ENCODE measurements at regions not wholly inside any gene's neighbourhood (a gene's known extent, or its start where the extent isn't known, plus 50 kb on each side); places are given as distances from the start of the nearest gene placed in this dataset.

GRCh38 chr18:28582724-28583123 is 405.8 kb upstream of the CDH2 start:
- no peak for ATAC-seq
- no peaks in the 10 kb centered on the region for H3K4me1 ChIP-seq
- no peak overlapping the region for H3K4me3 ChIP-seq
- no peaks in the 10 kb centered on the region for H3K9me3 ChIP-seq
- intact Hi-C loops (cut with DNase I), result no loop called here
- TF ChIP-seq CTCF (IDR thresholded peaks at IDR 0.05), result no peak
- DNase-seq, result no peak
- H3K27me3 ChIP-seq (ENCODE audit: low read depth), result no peaks in the 10 kb centered on the region
- no peak overlapping the region for H3K27ac ChIP-seq
- H3K36me3 ChIP-seq, result no peaks in the 10 kb centered on the region

GRCh38 chr18:28581521-28582071 is 404.7 kb upstream of the CDH2 start:
- no peaks in the 10 kb centered on the region for H3K27me3 ChIP-seq (ENCODE audit: low read depth)
- DNase-seq, result no peak
- no peak overlapping the region for H3K27ac ChIP-seq
- intact Hi-C loops (cut with DNase I), result no loop called here
- H3K4me3 ChIP-seq, result no peak overlapping the region
- no peak for TF ChIP-seq CTCF (IDR thresholded peaks at IDR 0.05)
- H3K9me3 ChIP-seq, result no peaks in the 10 kb centered on the region
- no peak for ATAC-seq
- H3K36me3 ChIP-seq, result no peaks in the 10 kb centered on the region
- no peaks in the 10 kb centered on the region for H3K4me1 ChIP-seq

- no peak for TF ChIP-seq CTCF (IDR thresholded peaks at IDR 0.05)
- H3K4me1 ChIP-seq, result no peaks in the 10 kb centered on the region
- no peak for ATAC-seq
- no peaks in the 10 kb centered on the region for H3K9me3 ChIP-seq
- no peak overlapping the region for H3K27ac ChIP-seq
- no peak for DNase-seq
- no peaks in the 10 kb centered on the region for H3K27me3 ChIP-seq (ENCODE audit: low read depth)
- intact Hi-C loops (cut with DNase I), result no loop called here
- no peak overlapping the region for H3K4me3 ChIP-seq
- no peaks in the 10 kb centered on the region for H3K36me3 ChIP-seq
Measured at GRCh38 chr18:28576941-28577340, 400.0 kb upstream of the CDH2 start.

- no peaks in the 10 kb centered on the region for H3K9me3 ChIP-seq
- no peak overlapping the region for H3K27ac ChIP-seq
- H3K4me1 ChIP-seq, result no peaks in the 10 kb centered on the region
- no peak overlapping the region for H3K4me3 ChIP-seq
- no peak for TF ChIP-seq CTCF (IDR thresholded peaks at IDR 0.05)
- intact Hi-C loops (cut with DNase I), result no loop called here
- ATAC-seq, result no peak
- no peaks in the 10 kb centered on the region for H3K27me3 ChIP-seq (ENCODE audit: low read depth)
- DNase-seq, result no peak
- no peaks in the 10 kb centered on the region for H3K36me3 ChIP-seq
Measured at GRCh38 chr18:28575123-28575522, 398.2 kb upstream of the CDH2 start.

- no peaks in the 10 kb centered on the region for H3K27me3 ChIP-seq (ENCODE audit: low read depth)
- no peaks in the 10 kb centered on the region for H3K36me3 ChIP-seq
- intact Hi-C loops (cut with DNase I), result no loop called here
- no peak for TF ChIP-seq CTCF (IDR thresholded peaks at IDR 0.05)
- H3K27ac ChIP-seq, result no peak overlapping the region
- H3K4me3 ChIP-seq, result no peak overlapping the region
- ATAC-seq (no peak), DNase-seq (no peak)
- H3K4me1 ChIP-seq, result no peaks in the 10 kb centered on the region
- H3K9me3 ChIP-seq, result no peaks in the 10 kb centered on the region
Measured at GRCh38 chr18:28574175-28574574, 397.2 kb upstream of the CDH2 start.

- Histone ChIP-seq H3K27me3 (ENCODE audit: low read depth) (no peaks in the 10 kb centered on the region), H3K36me3 (no peaks in the 10 kb centered on the region), H3K9me3 (no peaks in the 10 kb centered on the region), H3K27ac (no peak overlapping the region), H3K4me3 (no peak overlapping the region), H3K4me1 (no peaks in the 10 kb centered on the region)
- no peak for TF ChIP-seq CTCF (IDR thresholded peaks at IDR 0.05)
- no peak for DNase-seq
- intact Hi-C loops (cut with DNase I), result no loop called here
- ATAC-seq, result no peak
Measured at GRCh38 chr18:28571929-28572328, 395.0 kb upstream of the CDH2 start.

Measured in lower lobe of right lung (tissue), 2 donors.